Neural cell (in vitro differentiated cells): ENCODE measurements at regions not wholly inside any gene's neighbourhood (a gene's known extent, or its start where the extent isn't known, plus 50 kb on each side); places are given as distances from the start of the nearest gene placed in this dataset.

Source experiments
- H2AFZ ChIP-seq: fragments of 200-600, 300-800 bp; sonication (generic), shearing (Covaris generic); 2 replicates; pipeline ENCODE4 v1.6.0; 2014; ENCODE audit warnings: low read depth, mild to moderate bottlenecking, antibody characterized with exemption, low read length, moderate library complexity
- H3F3A ChIP-seq: fragments of 200-600 bp; shearing (Covaris generic); 2 replicates; pipeline ENCODE4 v1.6.1; 2016; ENCODE audit warnings: mild to moderate bottlenecking, moderate library complexity, mixed read lengths, antibody characterized with exemption, low read length; ENCODE audit not compliant: insufficient read depth, poor library complexity, severe bottlenecking
- H3K27ac ChIP-seq: fragments of 200-600, 300-800 bp; sonication (generic), shearing (Covaris generic); 2 replicates; pipeline ENCODE4 v1.5.1; 2014; ENCODE audit warnings: mild to moderate bottlenecking, low read length, moderate library complexity
- H3K27me3 ChIP-seq: fragments of 300-800, 200-600 bp; sonication (generic), shearing (Covaris generic); 2 replicates; pipeline ENCODE4 v1.6.0; 2014; ENCODE audit warnings: mild to moderate bottlenecking, low read depth, low read length, moderate library complexity; ENCODE audit not compliant: insufficient read depth
- H3K36me3 ChIP-seq: fragments of 300-800, 200-600 bp; sonication (generic), shearing (Covaris generic); 2 replicates; pipeline ENCODE4 v1.5.1; 2014; ENCODE audit warnings: mild to moderate bottlenecking, antibody characterized with exemption, low read length, moderate library complexity; ENCODE audit not compliant: insufficient read depth
- H3K4me2 ChIP-seq: fragments of 300-800, 200-600 bp; sonication (generic), shearing (Covaris generic); 2 replicates; pipeline ENCODE4 v1.6.0; 2014; ENCODE audit warnings: mild to moderate bottlenecking, low read length
- H3K4me3 ChIP-seq: fragments of 300-800, 200-600 bp; sonication (generic), shearing (Covaris generic); 2 replicates; pipeline ENCODE4 v1.5.1; 2014; ENCODE audit warnings: mild to moderate bottlenecking, low read length, moderate library complexity
- H3K79me2 ChIP-seq: fragments of 200-600 bp; shearing (Covaris generic); replicated peaks from 2 replicates; pipeline ENCODE4 v1.6.0; 2014; ENCODE audit warnings: mild to moderate bottlenecking, low read length, moderate library complexity; ENCODE audit not compliant: insufficient read depth
- H3K9ac ChIP-seq: fragments of 300-800, 200-600 bp; sonication (generic), shearing (Covaris generic); 2 replicates; pipeline ENCODE4 v1.6.1; 2016; ENCODE audit warnings: mild to moderate bottlenecking, low read length, mixed read lengths
- H3K9me2 ChIP-seq: fragments of 200-600 bp; shearing (Covaris generic); 2 replicates; pipeline ENCODE4 v1.6.1; 2016; ENCODE audit warnings: mild to moderate bottlenecking, low read length, mixed read lengths; ENCODE audit not compliant: insufficient read depth
- H3K9me3 ChIP-seq: fragments of 200-600, 300-800 bp; sonication (generic), shearing (Covaris generic); 2 replicates; pipeline ENCODE4 v1.6.1; 2016; ENCODE audit warnings: mild to moderate bottlenecking, mixed run types, low read length, moderate library complexity, mixed read lengths
- H4K20me1 ChIP-seq: fragments of 200-600 bp; shearing (Covaris generic); 2 replicates; pipeline ENCODE4 v1.6.1; 2016; ENCODE audit warnings: mild to moderate bottlenecking, mixed run types; ENCODE audit not compliant: insufficient read depth
- EP300 ChIP-seq: fragments of 450-650 bp; conservative IDR thresholded peaks from 2 replicates; pipeline ENCODE4 v1.6.1; 2014; ENCODE audit warnings: antibody characterized with exemption, mild to moderate bottlenecking, moderate library complexity; ENCODE audit not compliant: poor library complexity, severe bottlenecking
- EZH2 ChIP-seq: fragments of 200-600, 300-800 bp; shearing (Covaris generic), sonication (generic); IDR thresholded peaks from 2 replicates; pipeline ENCODE4 v1.6.1; 2014; ENCODE audit warnings: antibody characterized with exemption, low read length, borderline replicate concordance, mild to moderate bottlenecking; ENCODE audit not compliant: insufficient read depth, poor library complexity, severe bottlenecking
- MXI1 ChIP-seq: fragments of 450-650 bp; conservative IDR thresholded peaks from 2 replicates; pipeline ENCODE4 v1.6.1; 2014; ENCODE audit warnings: antibody characterized with exemption, mild to moderate bottlenecking; ENCODE audit not compliant: poor library complexity, severe bottlenecking
- POLR2AphosphoS5 ChIP-seq: IDR thresholded peaks from 2 replicates; pipeline ENCODE4 v1.6.1; 2012
- RAD21 ChIP-seq: fragments of 450-650 bp; conservative IDR thresholded peaks from 2 replicates; pipeline ENCODE4 v1.6.1; 2014; ENCODE audit warnings: antibody characterized with exemption, mild to moderate bottlenecking, moderate library complexity
- SMC3 ChIP-seq: fragments of 450-650 bp; conservative IDR thresholded peaks from 2 replicates; pipeline ENCODE4 v1.6.1; 2014; ENCODE audit warnings: antibody characterized with exemption, mild to moderate bottlenecking, moderate library complexity; ENCODE audit not compliant: poor library complexity
- TAF1 ChIP-seq: IDR thresholded peaks from 2 replicates; pipeline ENCODE4 v1.6.1; 2012; ENCODE audit warnings: low read depth
- TF ChIP-seq, protein P1 (sequence below): IDR thresholded peaks from 2 replicates; pipeline ENCODE4 v1.6.1; 2012; ENCODE audit warnings: borderline replicate concordance
- TF ChIP-seq, protein P2 (sequence below): fragments of 450-650 bp; IDR thresholded peaks from 2 replicates; pipeline ENCODE4 v1.5.1; 2014; ENCODE audit warnings: antibody characterized with exemption, mild to moderate bottlenecking, moderate library complexity; ENCODE audit not compliant: poor library complexity, severe bottlenecking

DNA sequence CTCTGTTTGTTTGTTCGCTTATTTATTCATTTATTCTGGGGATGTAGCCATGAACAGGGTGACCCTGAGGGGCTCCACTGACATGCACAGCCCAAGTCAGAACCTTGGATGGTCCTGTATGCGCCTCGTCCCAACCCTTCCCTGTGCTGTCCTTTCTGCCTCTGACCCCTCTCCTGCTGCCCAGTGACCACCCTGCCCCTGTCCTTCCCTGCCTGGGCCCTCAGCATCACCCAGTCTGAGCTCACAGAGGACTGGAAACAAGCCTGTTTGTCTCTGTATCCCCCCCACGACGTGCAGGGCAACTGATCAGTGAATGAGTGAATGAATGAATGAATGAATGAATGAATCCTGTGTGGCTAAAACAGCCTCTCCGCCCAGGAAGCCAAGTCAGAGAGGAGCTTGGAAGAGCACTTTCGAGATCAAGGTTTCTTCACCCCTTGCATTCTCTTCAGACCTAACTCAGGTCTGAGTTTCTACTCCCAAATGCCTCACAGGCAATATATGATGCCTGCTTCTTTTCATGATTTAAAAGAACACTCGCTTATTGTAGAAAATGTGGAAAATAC is 157.7 kb downstream of the SMAD6 start:
- Histone ChIP-seq H3K27ac (no peak overlapping the region), H3K4me3 (no peak overlapping the region), H3F3A (no peaks in the 10 kb centered on the region), H3K4me2 (no peak overlapping the region), H3K36me3 (no peaks in the 10 kb centered on the region), H3K9me2 (no peaks in the 10 kb centered on the region), H2AFZ (no peak overlapping the region), H3K9me3 (no peaks in the 10 kb centered on the region), H4K20me1 (no peaks in the 10 kb centered on the region), H3K27me3 (no peaks in the 10 kb centered on the region), H3K79me2 (no peaks in the 10 kb centered on the region), H3K9ac (no peak overlapping the region)
- TF ChIP-seq POLR2AphosphoS5, result no peak
- TF ChIP-seq, protein P1, sequence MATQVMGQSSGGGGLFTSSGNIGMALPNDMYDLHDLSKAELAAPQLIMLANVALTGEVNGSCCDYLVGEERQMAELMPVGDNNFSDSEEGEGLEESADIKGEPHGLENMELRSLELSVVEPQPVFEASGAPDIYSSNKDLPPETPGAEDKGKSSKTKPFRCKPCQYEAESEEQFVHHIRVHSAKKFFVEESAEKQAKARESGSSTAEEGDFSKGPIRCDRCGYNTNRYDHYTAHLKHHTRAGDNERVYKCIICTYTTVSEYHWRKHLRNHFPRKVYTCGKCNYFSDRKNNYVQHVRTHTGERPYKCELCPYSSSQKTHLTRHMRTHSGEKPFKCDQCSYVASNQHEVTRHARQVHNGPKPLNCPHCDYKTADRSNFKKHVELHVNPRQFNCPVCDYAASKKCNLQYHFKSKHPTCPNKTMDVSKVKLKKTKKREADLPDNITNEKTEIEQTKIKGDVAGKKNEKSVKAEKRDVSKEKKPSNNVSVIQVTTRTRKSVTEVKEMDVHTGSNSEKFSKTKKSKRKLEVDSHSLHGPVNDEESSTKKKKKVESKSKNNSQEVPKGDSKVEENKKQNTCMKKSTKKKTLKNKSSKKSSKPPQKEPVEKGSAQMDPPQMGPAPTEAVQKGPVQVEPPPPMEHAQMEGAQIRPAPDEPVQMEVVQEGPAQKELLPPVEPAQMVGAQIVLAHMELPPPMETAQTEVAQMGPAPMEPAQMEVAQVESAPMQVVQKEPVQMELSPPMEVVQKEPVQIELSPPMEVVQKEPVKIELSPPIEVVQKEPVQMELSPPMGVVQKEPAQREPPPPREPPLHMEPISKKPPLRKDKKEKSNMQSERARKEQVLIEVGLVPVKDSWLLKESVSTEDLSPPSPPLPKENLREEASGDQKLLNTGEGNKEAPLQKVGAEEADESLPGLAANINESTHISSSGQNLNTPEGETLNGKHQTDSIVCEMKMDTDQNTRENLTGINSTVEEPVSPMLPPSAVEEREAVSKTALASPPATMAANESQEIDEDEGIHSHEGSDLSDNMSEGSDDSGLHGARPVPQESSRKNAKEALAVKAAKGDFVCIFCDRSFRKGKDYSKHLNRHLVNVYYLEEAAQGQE, result no peak
- no peak for TF ChIP-seq EZH2
- no peak for TF ChIP-seq EP300
- TF ChIP-seq, protein P2, sequence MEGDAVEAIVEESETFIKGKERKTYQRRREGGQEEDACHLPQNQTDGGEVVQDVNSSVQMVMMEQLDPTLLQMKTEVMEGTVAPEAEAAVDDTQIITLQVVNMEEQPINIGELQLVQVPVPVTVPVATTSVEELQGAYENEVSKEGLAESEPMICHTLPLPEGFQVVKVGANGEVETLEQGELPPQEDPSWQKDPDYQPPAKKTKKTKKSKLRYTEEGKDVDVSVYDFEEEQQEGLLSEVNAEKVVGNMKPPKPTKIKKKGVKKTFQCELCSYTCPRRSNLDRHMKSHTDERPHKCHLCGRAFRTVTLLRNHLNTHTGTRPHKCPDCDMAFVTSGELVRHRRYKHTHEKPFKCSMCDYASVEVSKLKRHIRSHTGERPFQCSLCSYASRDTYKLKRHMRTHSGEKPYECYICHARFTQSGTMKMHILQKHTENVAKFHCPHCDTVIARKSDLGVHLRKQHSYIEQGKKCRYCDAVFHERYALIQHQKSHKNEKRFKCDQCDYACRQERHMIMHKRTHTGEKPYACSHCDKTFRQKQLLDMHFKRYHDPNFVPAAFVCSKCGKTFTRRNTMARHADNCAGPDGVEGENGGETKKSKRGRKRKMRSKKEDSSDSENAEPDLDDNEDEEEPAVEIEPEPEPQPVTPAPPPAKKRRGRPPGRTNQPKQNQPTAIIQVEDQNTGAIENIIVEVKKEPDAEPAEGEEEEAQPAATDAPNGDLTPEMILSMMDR, result no peak
- no peak for TF ChIP-seq MXI1
- no peak for TF ChIP-seq SMC3
- no peak for TF ChIP-seq TAF1
- TF ChIP-seq RAD21, result no peak

DNA sequence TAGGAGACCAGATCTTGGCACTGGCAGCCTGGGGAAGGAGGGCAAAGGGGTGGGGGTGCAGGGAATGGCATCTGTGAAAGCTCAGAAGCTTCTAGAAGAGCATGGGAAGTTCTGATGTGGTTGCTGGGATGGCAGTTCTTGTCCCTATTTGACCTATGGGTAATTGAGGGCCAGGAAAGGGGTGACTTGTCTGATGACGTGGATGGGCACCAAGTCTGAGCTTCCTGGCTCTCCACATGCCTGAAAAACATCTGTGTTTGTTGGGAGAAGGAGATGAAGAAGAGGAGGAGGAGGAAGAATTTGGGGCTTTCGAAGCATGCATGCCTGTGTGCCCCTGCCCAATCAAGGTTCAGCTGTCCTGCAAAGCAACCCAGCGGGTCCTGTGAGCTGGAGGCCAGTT is 158.8 kb downstream of the SMAD6 start:
- H3K27me3 ChIP-seq, result no peaks in the 10 kb centered on the region
- H3K9me2 ChIP-seq, result no peaks in the 10 kb centered on the region
- H2AFZ ChIP-seq, result no peak overlapping the region
- no peak for TF ChIP-seq POLR2AphosphoS5
- TF ChIP-seq SMC3, result no peak
- TF ChIP-seq, protein P2, result no peak
- TF ChIP-seq TAF1, result no peak
- no peak for TF ChIP-seq RAD21
- TF ChIP-seq EZH2, result no peak
- TF ChIP-seq EP300, result no peak
- TF ChIP-seq, protein P1, result no peak
- TF ChIP-seq MXI1, result no peak
- no peak overlapping the region for H3K9ac ChIP-seq
- H3K4me2 ChIP-seq, result no peak overlapping the region
- no peaks in the 10 kb centered on the region for H3K9me3 ChIP-seq
- no peak overlapping the region for H3K4me3 ChIP-seq
- H3K36me3 ChIP-seq, result no peaks in the 10 kb centered on the region
- H3K79me2 ChIP-seq, result no peaks in the 10 kb centered on the region
- H3F3A ChIP-seq, result no peaks in the 10 kb centered on the region
- no peaks in the 10 kb centered on the region for H4K20me1 ChIP-seq
- H3K27ac ChIP-seq, result no peak overlapping the region
